Esophagus squamous epithelium (tissue), 4 donors: ENCODE measurements at regions not wholly inside any gene's neighbourhood (a gene's known extent, or its start where the extent isn't known, plus 50 kb on each side); places are given as distances from the start of the nearest gene placed in this dataset.

ENCODE experiments used
- CTCF ChIP-seq, 6 experiments: fragments of 450-650 bp in 4 of 6; fragments of 200-600 bp in 2 of 6; sonication (generic) in 2 of 6; IDR thresholded peaks; one replicate each; pipeline ENCODE4 v1.5.1; 2016 to 2019; ENCODE audit warnings: antibody characterized with exemption in 6 of 6, mild to moderate bottlenecking in 4 of 6, moderate library complexity in 4 of 6
- POLR2A ChIP-seq, 4 donors: fragments of 450-650 bp; IDR thresholded peaks; one replicate each; pipeline ENCODE4 v1.6.1; 2017; ENCODE audit warnings: antibody characterized with exemption in 4 of 4, mild to moderate bottlenecking in 4 of 4, moderate library complexity in 3 of 4

- TF ChIP-seq CTCF (IDR thresholded peaks at IDR 0.05) = no peak
- no peak for TF ChIP-seq POLR2A (IDR thresholded peaks at IDR 0.05)
These were observed 81.6 kb upstream of the MPDZ start for GRCh38 chr9:13361076-13361475.
